ENCODE measurements at regions not wholly inside any gene's neighbourhood (a gene's known extent, or its start where the extent isn't known, plus 50 kb on each side); places are given as distances from the start of the nearest gene placed in this dataset.

DNA sequence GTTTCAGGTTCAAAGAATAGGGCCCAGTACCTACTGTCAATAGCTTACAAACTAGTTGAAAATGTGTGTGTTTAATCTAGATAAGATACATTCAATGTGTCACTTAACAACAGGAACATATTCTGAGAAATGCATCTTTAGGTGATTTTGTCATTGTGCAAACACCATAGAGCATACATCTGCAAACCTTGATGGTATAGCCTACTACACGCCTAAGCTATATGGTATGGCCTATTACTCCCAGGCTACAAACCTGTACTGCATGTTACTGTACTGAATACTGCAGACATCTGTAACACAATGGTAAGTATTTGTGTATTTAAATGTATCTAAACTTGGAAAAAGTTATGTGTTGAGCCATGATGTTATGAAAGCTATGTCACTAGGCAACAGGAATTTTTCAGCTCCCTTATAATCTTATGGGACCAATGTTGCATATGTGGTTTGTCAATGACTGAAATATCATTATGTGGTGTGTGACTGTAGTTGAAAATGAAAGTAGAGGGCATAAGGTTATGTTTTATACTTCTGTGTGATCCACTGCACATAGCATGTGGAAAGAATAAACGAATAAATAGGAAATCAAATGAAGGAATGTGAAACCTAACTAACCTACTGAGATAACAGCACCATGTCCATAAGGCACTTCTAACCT is 129.0 kb upstream of the CAMK1G start:
- no peak for DNase-seq

DNA sequence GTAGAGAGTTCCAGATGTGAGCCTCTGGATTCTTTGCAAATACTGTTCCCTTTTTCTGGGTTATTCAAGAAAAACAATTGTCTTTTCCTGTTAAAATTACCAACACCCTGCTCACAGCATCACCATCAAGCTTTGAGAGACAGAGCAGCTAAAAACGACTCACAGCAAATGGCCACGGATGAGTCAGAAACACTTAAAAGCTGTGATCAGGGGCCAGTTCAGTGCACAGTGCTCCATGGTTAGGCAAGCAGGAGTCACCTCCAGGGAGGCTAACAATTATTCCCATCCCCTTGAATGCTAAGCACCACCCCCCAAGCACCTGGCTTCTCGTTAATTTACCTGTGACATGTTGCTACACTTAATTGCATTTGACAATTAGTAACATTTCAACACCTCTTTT is 128.4 kb upstream of the CAMK1G start:
- no peak for DNase-seq

DNA sequence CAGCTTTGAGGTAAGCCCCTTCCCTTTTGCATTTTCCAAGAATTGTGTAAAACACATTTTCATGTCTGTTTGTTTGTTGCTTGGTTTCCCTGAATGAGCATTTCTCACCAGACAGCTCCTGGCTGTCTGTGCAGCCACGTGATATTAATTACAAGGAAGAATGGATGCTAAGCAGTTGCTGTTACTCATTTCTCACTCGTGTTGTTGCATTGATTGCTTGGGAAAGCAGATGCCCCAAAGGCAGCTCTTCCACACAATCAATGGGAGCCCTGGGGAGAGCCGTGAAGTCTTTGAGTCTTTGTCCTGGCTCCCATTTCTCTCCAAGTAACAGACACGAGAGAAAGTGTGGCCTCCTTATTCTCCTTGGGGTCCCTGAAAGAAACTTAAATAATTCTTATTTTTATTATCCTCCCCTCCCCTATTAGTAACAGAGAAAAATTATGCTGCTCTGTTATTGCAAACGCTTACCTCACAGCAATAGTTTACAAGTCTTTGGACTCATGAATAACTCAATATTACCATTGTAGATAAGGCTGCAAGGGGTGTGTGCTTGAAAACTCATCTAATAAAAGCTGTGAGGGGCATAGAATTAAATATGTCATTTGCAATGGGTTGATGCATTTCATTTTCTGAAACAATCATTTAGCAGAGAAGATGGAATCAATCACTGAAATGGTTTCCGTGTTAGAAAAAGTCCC is 127.7 kb upstream of the CAMK1G start:
- no peak for DNase-seq

DNA sequence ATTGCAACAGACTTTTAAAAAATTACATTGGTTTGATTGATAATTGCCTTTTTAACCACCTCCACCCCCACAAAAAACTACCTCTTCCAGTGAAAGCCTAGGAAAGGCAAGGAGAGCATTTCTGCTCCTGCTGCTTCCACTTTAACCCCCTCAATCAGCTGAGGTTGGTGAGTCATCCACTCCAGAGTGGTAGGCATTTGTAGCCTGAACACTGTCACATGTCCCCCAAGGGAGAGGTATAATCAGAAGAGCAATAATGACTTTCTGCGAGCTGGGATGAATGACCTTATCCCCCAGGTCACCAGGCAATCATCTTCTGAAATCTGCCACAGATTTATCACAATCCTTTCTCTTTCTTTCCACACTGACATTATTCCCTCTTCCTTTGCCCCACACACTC is 126.6 kb upstream of the CAMK1G start:
- DNase-seq = no peak

DNA sequence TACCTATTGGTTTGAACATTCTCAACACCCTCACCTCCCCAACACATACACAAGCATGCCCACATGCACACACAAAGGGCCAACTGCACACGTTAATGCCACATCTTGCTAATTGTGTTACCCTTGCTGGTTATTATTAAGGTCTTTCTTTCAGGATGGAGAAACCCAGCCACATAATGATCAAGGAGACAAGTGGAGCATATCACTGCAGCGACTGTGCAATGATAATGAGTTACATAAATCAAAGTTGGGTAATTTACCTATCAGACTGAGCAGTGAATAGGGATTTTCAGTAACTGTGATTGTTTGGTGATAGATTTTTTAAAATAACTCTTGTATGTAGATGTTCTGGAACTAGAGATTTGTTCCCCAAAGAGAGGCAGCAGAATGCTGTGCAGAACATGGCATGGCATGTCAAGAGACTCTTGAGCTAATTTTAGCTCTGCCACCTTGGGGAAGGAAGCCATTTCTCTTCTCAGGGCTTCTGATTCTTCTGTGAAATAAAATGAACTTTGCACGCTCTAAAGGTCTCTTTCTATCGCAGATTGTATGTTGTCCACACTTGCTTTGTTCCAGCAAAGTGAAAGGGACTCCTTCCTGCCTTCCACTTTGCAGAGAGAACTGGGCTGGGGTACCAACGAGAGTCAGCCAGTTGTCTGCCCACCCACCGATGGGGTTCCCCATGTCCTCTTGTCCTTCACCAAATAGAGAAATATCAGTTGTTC is 126.0 kb upstream of the CAMK1G start:
- DNase-seq = no peak

DNA sequence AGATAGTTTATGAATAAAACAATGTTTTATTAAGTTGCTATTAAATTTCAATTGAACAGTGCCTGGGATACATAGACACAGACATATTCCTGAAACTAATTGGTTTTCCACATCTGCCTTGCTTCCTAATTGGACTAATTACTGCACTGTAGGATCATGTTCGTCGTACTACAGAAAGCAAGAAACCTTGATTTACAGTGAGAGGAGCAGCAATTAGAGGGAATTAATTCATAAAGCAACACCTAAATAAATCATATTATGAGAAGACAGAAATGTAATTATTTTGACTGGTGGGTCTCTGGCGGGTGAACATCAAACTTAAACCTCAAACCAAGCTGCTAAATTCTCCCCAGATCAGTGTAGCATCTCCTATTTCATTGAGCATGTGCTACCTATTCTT is 124.6 kb upstream of the CAMK1G start:
- DNase-seq = no peak

DNA sequence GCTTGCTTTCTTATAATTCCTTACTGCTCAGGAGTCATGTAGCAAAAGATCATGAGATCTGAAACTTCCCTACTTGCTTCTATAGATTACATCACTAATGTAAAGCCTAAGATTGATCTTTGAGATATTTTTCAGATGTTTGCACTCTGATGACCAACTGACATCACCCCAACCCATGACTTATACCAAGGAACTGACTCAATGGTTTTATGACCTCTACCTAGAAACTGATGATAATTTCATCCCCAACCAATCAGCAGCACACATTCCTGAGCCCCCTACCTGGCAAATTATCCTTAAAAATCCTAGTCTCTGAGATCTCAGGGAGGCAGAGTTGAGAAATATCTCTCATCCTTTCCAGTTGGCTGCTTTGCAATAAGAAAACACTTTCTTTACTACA is 122.3 kb upstream of the CAMK1G start:
- DNase-seq = no peak

DNA sequence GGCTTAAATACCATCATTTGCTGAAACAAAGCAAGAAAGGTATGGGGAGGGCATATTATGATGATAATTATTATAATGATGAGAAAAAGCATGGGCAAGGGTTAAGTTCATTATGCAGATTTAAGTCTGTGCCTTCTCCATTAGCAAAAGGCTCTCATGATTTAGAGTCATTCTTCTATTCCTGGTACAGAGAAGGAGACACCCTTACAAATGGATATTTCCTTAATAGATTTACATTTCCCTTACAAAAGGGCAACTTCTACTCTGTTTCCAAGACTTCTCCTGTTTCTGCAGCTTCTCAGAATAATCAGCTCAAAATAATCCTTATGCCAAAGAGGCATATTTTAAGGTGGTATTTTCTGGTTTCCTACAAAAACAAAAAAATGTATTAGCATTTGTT is 121.1 kb upstream of the CAMK1G start:
- DNase-seq = no peak

DNA sequence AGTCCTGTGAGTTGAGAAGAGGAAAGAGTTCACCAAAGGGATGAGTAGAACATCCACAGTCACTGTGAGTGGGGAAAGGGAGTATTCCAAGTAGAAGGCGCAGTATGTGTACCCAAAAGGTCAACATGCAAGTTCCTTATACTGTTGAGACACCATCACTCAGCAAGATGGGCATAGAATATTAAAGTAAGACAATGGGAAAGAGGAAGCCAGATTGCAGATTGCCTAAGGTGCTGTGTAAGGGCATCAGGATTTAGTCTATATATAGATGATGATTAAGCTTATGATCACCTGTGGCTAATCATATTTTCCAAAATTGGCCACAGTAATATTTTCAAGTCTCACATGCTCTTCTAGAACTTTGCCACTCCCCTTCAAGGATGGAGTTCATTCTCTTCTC is 120.1 kb upstream of the CAMK1G start:
- DNase-seq = no peak

DNA sequence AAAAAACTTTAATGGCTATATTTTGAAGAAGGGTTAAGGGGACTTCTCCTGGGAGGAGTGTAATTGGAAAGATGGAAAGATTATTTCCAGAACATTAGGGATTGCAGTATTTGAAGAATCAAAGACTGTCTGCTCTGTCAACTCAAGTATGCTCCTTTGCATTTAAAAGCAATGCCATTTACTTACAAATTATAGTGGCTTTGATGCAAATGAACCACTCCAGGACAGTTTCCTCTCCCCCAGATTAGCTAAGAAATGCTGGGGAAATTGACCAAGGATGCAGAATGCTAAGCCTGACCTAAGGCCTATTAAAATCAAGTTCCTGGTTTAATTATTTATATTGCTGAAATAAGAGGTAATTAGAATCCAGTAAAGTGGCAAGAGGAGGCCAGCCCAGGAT is 110.5 kb upstream of the CAMK1G start:
- no peak for DNase-seq

DNA sequence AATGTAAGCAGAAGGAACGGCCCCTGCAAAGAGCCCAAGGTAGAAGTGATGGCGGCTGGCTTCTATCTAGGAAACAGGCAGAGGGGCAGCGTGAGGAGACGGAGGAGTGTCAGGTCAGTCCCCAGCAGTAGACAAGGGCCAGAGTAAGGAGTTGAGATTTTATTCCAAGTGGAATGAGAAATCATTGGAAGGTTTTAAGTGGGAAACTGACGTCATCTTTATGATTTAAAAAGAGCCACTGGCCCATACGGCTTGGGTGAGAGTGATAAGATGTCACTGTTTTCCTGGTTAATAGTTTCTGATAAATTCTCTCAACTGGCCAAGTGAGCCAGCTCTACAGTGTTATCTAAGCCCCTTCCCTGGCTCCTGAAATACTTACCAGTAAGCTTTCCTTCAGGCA is 103.2 kb upstream of the CAMK1G start:
- no peak for DNase-seq

DNA sequence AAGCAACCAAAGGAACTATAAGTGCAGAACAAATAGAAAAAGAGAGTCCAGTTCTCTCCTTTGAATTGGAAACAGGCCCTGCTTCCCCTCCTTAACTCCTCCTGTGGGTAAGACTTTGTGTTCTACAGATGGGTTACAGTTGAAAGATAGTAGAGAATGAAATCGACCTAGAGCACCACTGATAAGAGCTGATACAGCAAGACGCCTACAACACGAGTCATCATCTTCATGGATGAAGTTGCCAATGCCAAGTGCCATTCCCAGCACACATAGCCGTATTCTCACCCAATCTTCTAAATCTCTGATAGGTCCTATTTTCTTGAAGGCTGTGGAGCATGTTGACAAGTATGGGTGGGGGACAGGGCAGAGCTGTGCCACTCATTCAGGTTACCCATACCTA is 99.8 kb upstream of the CAMK1G start:
- DNase-seq = no peak

DNA sequence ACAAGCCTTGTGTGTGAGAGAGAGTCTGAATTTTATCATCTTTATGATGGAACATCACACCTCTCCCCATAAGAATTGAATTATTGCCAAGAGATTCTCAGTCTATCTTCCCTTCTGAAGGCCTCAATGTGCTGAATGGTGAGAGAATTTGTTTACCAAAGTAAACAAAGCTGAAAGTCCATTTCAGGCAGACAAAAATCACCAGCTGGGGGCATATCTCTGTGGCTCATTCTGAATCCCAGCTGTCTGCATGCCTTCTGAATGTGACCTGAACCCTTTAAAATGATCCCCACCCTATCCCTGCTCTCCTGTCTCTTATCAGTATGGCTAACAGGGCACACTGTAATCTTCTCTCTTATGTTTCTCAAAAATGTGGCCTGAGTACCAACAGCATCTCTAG is 99.1 kb upstream of the CAMK1G start:
- no peak for DNase-seq

DNA sequence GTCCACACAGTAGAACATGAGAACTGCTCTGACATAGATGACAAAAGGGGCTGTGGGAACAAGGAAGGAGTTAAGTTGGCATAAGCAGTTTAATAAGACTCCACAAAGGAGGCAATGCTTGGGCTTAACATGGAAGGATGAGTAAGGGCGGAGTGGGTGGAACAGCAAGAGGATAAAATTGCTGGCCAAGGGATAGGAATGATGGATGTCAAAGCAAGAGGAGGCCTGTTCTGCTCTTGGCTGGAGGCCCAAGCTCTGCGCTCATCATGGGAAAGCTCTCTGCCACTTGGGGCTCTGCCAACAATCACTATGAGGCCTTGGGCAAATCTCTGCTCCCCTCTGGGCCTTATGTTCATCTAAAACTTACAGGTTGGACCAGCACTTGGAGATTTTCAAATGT is 98.3 kb upstream of the CAMK1G start:
- no peak for DNase-seq

DNA sequence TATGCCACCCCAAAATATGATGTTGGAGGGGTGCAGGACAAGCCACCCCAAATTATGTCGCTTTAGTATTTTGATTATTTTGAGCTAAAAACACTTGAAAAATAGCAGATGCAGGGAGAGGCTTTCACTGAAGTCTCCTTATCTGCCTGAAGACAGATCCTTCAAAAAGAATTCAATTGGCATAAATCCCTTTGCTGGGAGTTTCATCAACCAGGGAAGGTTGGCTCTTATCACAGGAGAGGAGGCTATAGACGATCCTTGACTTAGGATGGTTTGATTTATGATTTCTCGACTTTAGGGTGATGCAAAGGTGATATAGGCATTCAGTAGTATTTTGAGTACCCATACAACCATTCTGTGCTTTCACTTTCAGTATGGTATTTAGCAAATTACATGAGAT is 97.8 kb upstream of the CAMK1G start:
- no peak for DNase-seq

DNA sequence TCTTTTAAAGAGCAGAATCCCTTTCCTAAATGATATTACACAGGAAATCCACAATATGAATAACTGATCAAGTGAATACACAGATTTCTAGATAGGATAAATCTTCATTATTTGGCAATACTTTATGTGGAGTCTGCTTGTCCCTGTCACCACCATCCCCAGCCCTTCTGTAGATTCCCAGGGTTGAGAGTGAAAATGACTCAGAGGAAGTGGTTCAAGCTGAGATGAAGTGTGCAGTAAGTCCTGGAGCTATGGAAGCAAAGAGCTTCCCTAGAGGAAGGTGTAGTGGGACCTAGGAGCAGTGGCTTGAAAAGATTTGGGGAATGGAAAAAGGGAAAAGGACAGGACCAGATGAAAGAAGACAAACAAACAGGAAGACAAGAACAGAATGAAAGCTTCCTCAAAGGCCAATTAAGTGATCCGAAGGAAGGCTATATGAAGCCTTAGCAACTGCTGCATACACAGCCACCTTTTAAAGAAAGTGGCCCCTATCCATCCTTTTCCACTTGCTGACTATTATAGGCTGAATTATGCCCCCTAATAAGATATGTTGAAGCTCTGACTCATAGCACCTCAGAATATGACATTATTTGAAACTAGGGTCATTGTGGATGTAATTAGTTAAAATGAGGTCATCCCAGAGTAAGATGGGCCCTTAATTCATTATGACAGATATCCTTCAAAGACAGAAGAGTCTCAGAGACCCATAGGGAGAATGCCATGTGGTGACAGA is 96.5 kb upstream of the CAMK1G start:
- no peak for DNase-seq

DNA sequence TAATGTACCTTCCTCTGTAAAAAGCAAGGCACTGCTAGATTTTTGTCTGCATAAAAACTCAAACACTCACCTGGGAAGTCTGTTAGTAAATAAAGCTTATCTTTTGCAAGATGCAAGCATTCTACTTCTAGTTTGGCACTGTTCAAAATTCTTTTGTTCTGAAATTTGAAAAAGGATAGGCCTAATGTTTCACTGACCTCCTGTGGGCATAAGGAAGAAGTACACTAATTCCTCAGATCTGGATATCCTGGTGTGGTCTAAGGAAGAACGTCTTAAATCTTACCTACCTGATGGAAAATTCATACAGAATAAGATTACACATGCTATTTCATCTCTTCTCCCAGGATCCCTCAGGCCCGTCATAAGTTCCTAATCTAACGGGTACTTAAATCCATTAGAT is 93.5 kb upstream of the CAMK1G start:
- peak in 1 of 2 experiments; percentile 1 for DNase-seq

DNA sequence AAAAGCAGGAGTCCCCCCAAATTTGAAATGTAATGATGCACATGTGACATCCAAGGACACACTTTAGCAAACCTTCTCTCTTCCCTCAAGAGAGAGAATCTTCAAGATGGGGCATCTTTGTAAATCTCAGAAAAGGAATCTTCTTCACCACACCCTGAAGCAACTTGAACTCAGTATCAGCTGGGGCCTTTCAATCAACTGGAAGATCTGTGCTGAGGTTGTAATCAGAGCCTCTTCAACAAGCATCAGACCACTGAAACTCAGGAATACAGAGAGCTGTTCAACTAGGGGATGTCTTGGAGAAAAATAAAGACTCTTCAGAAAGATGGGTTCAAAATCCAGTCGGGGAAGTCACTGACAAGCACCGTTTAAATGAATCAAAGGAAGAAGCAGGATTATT is 92.5 kb upstream of the CAMK1G start:
- no peak for DNase-seq

DNA sequence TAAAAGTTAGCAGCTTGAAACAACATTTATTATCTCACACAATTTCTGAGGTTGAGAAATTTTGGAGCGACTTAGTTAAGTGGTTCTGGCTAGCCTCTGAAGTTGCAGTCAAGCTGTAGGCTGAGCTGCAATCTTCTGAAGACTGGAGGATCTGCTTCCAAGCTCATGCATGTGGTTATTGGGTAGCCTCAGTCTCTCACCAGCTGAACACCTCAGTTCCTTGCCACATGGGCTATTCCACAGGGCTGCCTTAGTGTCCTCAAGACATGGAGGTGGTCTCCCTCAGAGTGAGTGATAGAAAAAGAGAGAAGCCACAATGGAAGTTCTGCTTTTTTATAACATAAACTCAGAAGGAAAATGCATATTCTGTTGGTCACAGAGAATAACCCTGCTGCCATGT is 92.0 kb upstream of the CAMK1G start:
- DNase-seq = no peak

DNA sequence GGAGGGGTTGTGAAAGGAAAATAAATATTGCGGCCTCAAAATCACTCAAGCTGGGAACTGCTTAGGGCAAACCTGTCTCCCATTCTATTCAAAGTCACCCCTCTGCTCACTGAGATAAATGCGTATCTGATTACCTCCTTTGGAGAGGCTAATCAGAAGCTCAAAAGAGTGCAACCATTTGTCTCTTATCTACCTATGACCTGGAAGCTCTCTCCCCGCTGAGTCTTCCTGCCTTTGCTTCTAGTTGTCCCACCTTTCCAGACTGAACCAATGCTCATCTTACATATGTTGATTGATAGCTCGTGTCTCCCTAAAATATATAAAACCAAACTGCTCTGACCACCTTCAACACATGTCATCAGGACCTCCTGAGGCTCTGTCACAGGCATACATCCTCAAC is 91.6 kb upstream of the CAMK1G start:
- DNase-seq = no peak

DNA sequence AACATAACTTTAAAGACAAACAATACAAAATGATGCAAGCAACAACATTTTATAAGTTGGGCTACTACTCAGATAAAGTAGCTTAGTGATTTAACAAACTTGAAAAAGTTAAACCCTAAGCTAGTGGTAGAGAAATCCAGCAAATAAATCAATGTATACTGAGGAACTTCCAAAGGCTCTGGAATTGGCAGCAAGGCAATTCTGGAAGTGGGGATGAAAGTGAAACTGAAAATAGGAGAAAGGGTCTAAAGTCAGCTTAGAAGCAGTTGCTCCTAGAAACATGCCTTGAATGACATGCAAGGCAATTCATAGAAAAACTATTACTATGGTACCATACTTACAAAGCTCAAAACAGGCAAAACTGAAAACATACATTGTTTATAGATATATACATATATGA is 90.0 kb upstream of the CAMK1G start:
- no peak for DNase-seq

DNA sequence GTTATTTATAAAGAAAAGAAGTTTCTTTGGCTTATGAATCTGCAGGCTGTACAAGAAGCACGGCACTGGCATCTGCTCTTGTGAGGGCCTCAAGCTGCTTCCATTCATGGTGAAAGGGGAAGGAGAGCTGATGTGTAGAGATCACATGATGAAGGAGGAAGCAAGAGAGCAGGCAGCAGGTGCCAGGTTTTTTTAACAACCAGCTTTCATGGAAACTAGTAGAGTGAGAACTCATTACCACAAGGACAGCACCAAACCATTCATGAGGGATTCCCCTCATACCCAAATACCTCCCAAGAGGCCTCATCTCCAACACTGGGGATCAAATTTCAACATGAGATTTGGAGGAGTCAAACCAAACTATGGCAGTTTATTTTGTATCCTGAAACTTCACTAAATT is 85.8 kb upstream of the CAMK1G start:
- DNase-seq = no peak

DNA sequence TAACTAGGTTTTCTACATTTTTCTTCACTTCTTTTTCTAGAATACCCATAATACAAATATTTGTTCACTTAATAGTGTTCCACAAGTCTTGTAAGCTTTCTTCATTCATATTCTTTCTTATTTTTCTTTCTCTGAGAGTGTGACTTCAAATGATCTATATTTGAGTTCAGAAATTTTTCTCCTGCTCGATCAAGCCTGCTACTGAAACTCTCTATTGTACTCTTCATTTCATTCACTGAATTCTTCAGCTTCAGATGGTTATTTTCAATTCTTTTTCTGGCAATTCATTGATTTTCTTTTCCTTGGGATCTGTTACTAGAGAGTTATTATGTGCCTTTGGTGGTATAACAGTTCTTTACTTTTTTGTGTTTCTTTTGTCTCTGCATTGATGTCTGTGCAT is 82.5 kb upstream of the CAMK1G start:
- DNase-seq = no peak

DNA sequence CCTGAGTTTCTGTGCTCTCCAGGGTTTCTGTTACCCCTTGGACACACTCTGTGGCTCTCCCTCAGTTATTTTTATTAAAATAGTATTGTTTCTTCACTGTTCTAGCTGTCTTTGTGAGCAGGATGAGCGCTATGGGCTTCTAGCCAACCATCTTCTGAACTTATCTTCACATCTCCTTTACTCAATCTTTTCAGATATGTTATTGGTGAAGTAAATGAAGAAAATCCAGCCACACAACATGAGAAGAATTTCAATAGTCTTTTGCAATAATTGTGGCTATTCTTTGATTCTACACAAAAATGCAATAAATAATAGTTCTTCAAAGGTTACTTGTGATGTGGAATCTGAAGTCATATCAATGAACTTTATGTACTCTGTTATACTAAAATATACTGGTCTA is 80.3 kb upstream of the CAMK1G start:
- no peak for DNase-seq

Data from AML-193 (cell line).